HG03575 (cell line): ENCODE measurements at regions not wholly inside any gene's neighbourhood (a gene's known extent, or its start where the extent isn't known, plus 50 kb on each side); places are given as distances from the start of the nearest gene placed in this dataset.
"Not testable (repeated sequence)": the region's sequence is repeated elsewhere in the genome, so short reads cannot be mapped to it uniquely, and the experiment has no call there.

Source experiments
- ATAC-seq: cut with Tn5 transposase; IDR thresholded peaks from one replicate; pipeline ENCODE4 v1.9.1; 2021; ENCODE audit not compliant: unreplicated experiment, insufficient number of reproducible peaks, low FRiP score; ENCODE audit errors: extremely low read depth

DNA sequence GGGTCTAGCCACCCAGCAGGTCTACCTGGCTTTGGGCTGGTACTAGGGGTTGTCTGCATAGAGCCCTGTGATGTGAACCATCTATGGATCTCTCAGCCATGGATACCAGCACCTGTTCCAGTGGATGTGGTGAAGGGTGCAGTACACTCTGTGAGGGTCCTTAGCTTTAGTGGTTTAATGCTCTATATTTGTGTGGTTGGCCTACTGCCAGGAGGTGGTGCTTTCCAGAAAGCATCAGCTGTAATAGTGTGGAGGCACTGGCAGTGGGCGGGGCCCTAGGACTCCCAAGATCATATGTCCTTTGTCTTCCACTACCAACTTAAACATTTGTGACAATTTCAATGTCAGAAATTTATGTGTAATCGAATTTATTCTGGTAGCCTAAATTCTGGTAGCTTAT lies 1065.1 kb downstream of the RPIA start:
- not testable (repeated sequence) for ATAC-seq

DNA sequence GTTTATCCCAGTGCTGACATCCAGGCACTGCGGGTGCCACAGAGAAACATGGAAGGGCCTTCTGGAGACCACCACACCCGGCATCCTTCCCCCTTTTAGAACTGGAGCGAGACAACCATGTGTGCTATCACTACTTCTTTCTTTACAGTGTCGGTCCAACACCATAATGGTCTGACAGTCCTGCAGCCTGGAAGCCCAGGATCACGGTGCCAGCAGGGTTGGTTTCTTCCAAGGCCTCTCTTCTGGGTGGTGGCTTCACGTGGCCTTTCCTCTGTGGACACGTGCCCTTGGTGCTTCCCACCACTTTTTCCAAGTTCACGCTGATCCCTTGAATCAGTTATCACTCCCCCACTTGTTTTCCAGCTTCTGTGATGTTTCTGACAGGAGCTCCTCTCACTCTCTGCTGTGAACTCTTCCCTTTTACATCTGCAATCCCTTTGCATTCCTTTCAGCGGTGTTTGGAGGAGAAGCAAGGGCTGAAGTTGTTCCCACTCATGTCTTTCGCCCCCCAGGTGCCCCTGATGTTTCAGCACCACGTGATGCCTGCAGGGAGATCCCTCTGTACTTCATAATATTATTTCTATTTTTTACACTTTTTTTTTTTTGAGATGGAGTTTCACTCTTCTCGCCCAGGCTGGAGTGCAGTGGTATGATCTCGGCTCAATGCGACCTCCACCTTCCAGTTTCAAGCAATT lies 1067.0 kb downstream of the RPIA start:
- not testable (repeated sequence) for ATAC-seq

DNA sequence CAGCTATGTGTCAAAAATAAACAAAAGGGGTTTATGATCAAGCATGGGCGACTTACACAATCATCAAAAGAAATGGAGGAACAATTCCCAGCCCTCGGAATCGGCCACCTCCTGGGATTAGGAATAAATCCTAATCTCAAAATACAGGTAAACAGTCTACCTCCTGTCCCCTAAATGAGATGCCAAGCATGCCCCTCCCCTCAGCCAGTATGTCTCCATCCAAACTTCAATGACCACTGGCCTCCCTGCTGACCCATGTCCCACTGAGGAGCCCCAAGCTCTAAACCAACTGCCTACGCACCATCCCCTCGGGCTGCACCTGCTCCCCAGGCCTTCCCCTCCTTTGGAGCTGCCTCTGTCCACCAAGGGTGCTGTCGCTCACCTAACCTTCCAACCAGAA lies 1069.3 kb downstream of the RPIA start:
- not testable (repeated sequence) for ATAC-seq

DNA sequence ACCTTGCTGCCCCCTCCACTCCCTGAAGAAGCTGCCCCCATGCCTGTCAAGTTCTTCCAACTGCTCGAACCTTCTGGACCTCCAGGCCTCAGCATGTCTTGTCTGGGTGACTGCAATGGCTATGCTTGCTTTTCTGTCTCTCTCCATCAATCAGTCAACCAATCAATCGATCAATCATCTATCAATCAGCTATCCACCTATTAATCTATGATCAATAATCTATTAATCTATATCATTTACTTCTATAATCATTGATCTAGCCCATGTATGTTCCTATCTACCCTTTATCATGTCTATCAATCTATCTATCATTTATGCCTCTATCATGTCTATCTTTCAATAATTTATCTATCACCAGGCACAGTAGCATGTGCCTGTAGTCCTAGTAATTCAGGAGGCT lies 1069.7 kb downstream of the RPIA start:
- not testable (repeated sequence) for ATAC-seq

DNA sequence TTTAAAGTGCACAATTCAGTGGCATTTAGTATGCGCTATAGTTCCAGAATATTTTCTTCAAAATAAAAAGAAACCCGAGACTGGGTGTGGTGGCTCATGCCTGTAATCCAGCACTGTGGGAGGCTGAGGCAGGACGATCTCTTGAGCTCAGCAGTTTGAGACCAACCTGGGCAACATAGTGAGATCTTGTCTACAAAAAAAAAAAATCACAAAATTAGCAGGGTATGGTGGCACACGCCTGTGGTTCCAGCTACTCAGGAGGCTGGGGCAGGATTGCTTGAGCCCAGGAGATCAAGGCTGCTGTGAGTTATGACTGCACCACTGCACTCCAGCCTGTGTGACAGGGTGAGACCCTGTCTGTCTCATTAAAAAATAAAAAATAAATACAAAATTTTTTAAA lies 1070.4 kb downstream of the RPIA start:
- ATAC-seq: not testable (repeated sequence)

DNA sequence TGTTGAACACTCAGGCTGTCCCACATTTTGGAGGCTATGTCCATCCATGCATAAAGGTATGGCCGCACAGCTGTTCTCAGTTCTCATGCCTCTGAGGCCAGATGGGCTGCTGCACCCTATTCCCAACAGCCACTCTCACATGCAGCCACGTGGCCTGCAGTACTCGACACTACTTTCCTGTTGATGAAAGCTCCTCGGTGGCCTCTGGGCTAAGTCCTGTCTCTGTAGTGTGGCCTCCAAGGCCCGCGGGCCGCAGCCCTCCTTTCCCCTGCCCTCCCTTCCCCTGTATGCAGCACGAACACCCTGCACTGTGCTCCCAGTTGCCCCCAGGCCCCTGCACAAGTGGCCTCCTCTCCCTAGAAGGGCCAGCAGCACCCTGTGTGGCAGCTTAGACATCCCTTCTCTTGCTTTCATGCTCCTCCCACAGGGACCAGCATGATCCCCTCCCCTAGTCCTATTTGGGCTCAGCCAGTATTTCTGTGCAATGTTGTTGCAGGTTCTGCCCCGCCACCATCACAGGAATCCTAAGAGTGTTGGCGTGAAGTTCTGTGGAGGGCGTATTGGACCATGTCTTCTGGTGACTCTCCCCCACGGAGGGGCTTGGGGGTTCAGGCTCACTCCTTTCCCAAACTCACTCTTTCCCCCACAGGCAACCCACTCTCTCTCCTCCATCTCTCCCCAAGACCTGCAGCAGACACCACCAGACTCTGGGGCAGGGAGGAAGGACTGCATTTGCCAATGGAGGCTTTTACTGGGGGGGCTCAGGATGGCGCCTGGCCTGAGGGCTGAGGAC lies 1071.2 kb downstream of the RPIA start:
- ATAC-seq: not testable (repeated sequence)

DNA sequence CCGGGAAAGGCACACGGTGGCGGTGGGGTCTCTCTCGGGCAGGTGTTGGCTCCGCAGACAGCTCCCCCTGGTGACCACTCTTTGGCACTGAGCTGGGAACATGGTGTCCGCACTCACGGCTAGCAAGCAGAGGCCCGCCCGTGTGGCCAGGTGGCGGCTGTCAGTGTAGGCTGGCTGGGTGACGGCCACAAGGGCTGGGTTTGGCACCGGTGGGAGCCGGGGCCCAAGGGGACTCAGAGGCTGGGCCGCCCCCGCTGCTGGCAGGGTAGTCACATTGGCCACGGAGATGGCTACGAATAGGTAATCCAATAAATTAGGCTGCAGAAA lies 1071.7 kb downstream of the RPIA start:
- ATAC-seq: no peak

DNA sequence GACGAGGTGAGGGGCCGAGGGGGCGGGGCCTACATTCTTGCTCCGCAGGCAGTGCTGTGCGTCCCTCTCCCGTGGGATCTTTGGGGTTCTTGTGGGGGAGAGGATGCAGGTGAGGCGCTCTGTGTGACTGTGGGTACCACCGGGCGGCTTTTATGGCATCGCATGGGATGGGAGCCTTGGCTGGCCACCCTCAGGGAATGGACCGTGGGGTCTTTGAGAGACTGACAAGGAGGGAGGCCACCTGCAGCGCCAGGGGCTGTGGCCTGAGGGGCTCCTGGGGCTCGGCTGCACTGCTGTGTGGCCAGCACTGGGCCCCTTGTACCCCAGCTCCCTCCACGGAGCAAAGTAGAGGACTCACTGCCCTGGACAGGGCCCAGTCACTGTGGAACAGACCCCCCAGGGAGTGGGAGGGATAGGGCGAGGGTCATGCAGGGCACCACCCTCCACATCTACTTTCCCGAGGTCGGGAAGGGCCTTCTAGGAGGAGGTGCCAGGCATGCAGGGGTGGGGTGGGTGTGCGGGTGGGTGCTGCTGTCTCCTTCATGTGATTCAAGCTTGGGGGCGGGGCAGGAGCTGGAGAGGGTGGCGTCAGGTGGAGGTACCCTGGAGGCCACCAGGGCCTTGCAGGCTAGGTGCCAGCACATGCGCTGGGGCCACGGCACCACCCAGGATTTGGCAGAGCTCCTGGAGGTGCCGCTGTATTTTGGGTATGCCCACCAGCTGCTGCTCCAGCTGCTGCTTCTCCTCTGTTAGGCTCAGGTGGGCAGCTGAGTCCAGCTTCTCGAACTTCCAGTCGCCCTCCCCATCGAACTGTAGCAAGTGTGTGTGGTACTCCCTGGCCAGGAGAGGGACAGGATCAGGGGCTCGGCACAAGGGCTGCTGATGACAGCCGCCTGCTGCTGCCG lies 1072.4 kb downstream of the RPIA start:
- no peak for ATAC-seq

DNA sequence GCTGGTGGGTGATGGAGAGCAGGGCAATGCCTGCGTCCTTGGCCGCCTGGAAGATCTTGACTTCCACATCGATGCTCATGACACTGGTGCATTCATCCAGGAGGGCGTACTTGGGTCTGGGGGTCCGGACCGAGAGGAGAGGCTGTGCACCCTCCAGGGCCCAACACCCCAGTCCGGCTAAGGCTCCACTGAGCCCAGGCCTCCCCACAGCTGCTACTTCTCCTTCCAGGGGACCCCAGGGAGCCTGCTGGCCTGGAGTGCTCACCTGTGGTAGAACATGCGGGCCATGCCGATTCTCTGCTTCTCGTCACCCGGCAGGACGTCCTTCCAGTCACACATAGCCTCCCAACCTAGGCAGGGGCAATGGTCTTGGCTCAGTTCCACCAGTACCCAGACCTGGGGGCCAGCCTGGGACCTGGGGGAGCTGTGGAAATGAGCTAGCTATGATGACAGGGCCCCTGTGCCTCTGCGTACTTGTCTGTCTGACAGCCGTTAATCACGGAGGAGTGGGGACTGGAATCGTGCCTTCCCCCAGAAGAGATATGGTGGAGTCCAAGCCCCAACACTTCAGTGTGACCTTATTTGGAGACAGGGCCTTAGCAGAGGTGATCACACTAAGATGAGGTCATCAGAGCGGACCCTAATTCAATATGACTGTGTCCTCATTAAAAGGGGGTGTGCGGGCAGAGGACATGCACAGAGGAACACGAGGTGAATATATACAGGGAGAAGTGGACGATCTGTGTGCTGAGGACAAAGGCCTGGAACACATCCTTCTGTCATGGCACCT lies 1073.3 kb downstream of the RPIA start:
- ATAC-seq: not testable (repeated sequence)

DNA sequence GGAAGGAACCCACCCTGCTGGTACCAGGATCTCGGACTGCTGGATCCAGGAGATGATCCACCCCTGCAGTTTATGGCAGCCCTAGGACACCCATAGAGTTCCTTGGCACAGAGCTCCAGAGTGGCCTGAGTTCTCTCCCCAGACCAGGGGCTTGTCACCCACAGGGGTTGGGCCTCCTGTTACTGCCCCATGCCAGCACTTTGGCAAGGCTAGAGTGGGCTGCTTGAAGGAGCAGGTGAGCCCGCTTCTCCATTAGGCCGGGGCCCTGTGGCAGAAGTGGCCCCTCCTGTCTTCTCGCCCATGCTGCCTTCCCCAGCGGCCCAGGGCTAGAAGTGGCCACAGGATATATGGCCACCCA lies 1073.9 kb downstream of the RPIA start:
- ATAC-seq: not testable (repeated sequence)

DNA sequence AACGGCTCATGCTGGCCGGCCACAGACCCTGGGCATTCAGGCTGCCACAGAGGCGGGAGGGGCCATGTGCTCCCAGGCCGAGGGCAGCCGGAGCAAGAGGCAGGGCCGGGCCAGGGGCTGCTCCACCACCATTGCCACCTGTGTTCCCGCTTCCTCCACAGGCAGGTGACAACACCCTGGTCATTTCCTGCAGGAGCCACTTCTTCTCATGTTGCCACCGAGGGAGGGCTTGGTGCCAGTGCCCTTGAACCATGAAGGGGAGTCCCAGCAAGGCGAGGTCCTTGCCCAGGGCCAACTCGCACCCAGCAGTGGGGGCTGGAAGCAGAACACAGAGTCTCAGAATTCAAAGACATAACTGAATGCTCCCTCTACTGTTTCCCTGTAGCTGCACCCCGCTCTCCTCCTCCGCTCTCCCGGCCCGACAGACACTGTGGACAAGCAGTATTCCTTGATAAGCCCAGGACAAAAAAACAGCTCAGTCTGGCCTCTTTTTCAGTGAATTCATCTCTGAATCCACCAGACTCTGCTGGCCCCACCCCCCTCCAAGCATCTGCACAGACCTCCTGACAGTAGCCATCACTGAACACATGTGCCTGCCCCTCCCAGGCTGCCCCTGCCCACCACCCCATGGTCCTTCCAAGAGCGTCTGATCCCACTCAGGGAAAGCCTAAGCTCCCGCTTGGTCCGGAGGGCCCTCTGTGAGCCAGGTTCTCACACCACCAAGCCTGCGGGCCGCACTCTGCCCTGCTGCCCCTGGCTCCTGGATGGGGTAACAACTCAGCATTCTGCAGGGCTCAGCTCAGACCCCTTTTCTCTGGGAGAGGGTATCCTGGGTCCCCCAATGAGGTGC lies 1074.9 kb downstream of the RPIA start:
- ATAC-seq: not testable (repeated sequence)

DNA sequence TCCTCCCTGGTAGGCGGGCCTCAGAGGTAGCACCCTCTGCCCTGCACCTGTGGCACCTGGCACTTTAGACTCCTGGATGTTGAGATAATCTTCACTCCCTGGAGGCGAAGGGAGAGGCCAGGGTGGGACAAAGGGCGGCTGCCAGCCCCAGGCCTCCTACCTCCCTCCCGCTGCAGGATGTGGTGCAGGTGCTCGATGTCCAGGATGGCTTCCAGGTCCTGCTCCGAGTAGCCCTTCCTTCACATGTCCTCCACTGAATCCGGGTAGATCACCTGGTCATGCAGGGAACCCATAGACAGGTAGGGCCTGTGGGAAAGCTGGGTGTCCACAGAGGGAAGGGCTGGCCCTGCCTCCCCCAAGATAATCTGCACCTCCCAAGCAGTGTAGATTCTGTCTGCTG lies 1075.6 kb downstream of the RPIA start:
- not testable (repeated sequence) for ATAC-seq

DNA sequence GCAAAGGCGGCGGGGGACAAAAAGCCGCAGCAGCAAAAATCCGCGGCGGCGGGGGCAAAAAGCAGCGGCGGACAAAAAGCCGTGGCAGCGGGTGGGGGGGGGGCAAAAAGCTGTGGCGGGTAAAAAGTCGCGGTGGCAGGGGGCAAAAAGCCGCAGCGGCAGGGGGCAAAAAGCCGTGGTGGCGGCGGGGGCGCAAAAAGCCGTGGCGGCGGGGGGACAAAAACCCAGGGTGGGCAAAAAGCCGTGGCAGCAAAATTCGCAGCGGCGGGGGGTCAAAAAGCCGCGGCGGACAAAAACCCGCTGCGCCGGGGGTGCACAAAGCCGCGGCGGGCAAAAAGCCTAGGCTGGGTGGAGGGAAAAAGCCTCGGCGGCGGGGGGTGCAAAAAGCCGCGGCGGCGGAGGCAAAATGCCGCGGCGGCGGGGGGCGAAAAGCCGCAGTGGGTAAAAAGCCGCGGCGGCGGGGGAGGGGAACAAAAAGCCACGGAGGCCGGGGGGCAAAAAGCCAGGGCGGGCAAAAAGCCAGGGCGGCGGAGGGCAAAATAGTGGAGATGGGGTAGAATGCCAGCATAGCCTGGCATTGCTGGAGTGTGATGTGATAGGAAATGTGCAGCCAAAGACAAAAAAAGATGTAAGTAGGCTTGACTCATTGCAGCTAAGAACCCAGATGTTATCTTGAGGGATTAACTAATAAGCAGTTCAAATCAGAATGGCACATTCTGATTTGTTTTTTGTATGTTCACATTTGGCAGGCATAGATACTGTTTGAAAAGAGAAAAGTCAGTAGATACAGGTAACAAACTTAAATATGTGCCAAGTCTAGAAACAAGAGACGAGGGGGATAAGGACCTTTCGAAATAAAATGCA lies 1076.3 kb downstream of the RPIA start:
- ATAC-seq: no peak

DNA sequence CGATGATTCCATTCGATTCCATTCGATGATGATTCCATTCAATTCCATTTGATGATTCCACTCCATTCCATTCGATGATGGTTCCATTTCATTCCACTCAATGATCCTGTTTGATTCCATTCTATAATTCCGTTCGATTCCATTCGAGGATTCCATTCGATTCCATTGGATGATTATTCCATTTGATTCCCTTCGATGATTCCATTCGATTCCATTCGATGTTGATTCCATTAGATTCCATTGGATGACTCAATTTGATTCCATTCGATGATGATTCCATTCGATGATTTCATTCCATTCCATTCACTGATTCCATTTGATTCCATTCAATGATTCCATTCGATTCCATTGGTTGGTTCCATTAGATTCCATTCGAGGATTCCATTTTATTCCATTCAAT lies 1084.4 kb downstream of the RPIA start:
- no peak for ATAC-seq

DNA sequence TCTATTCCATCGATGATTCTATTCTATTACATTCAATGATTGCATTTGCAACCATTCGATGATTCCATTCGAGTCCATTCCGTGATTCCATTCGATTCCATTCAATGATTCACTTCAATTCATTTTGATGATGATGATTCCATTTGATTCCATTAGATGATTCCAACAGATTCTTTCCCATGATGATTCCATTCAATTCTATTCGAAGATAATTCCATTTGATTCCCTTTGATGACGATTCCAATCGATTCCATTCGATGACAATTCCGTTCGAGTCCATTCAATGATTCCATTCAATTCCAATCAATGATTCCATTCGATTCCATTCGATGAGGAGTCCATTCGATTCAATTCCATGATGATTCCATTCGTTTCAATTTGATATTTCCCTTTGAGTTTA lies 1088.8 kb downstream of the RPIA start:
- no peak for ATAC-seq

DNA sequence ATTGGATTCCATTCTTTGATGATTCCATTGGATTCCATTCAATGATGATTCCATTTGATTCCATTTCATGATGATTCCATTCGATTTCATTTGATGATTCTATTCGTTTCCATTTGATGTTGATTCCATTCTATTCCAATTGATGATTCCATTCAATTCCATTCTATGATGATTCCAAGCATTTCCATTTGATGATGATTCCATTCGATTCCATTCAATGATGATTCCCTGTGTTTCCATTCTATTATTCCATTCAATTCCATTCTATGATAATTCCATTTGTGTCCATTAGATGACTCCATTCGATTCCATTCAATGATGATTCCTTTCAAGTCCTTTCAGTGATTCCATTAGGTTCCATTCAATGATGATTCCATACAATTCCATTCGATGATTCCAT lies 1090.5 kb downstream of the RPIA start:
- no peak for ATAC-seq

DNA sequence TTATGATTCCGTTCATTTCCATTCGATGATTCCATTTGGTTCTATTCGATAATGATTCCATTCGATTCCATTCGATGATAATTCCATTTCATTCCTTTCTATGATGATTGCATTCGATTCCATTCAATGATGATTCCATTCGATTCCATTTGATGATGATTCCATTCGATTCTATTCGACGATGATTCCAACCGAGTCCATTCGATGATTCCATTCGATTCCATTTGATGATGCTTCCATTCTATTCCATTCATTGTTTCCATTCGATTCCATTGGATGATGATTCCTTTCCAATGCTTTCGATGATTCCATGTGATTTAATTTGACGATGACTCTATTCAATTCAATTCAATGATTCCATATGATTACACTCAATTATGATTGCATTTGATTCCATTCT lies 1093.5 kb downstream of the RPIA start:
- ATAC-seq: no peak
